GM19351 (cell line): ENCODE measurements at regions not wholly inside any gene's neighbourhood (a gene's known extent, or its start where the extent isn't known, plus 50 kb on each side); places are given as distances from the start of the nearest gene placed in this dataset.
"Not testable (repeated sequence)": the region's sequence is repeated elsewhere in the genome, so short reads cannot be mapped to it uniquely, and the experiment has no call there.

ENCODE experiments used
- ATAC-seq: cut with Tn5 transposase; IDR thresholded peaks from one replicate; pipeline ENCODE4 v1.9.1; 2021; ENCODE audit warnings: mild to moderate bottlenecking, moderate library complexity; ENCODE audit not compliant: unreplicated experiment

GRCh38 chr12:83642205-83642604 lies 955.5 kb downstream of the TMTC2 start:
- no peak for ATAC-seq

DNA sequence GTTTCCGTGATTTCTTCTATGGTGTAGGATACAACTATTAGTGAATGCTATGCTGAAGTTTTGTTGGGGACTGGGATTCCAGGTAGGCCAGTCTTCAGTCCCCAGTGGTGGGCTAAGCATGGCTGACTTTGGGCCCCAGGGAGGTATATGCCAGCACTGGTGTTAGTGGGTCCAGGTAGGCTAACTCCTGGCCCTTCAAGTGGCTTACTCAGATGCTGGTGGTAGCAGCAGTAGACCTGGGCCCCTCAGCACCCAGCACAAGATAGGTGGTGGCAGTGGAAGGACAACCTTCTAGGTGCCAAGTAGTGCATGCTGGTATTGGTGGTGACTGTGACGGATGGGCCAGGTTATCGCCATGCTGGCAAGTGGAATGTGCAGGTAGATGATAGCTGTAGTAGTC lies 955.1 kb downstream of the TMTC2 start:
- ATAC-seq = no peak

GRCh38 chr12:83634726-83635267 lies 948.1 kb downstream of the TMTC2 start:
- no peak for ATAC-seq

DNA sequence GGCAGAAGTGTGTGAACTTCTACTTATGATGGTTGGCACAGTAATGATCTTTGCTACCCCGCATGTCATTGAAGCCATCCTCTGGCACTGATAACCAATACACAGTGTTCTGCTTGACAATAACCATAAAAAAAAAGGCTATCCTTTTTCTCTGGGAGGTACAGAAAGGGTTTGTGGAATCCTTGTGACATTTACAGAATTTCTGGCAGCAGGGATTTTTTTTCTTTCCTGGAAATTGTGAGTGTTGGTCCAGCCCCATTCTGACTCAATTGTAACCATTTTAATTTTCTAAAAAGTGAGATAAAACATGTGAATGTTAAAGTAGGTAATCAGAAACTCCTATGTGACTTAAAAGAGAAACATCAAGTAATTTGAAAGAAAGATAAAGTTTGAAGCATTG lies 943.8 kb downstream of the TMTC2 start:
- ATAC-seq = no peak

GRCh38 chr12:83629931-83630330 lies 943.2 kb downstream of the TMTC2 start:
- no peak for ATAC-seq

- ATAC-seq = no peak
Measured at GRCh38 chr12:83622205-83622604, 935.5 kb downstream of the TMTC2 start.

DNA sequence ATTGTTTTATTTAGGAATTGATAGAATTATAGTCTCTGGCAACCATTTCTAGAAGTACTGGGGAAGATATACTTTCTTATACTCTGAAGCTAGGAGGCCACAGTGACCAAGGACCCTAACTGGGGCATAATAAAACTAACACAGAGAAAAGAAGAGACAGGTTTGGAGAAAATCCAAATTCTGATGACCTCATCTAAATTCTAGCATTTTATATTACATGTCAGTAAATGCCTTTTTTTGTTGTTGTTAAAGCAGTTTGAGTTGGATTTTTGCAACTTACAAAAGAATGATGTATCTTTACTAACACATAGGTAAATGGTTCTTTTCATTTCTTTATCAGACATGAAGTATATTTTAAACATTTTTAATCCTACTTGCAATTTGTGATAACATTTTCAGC lies 933.3 kb downstream of the TMTC2 start:
- no peak for ATAC-seq

GRCh38 chr12:83615152-83615551 lies 928.4 kb downstream of the TMTC2 start:
- no peak for ATAC-seq

DNA sequence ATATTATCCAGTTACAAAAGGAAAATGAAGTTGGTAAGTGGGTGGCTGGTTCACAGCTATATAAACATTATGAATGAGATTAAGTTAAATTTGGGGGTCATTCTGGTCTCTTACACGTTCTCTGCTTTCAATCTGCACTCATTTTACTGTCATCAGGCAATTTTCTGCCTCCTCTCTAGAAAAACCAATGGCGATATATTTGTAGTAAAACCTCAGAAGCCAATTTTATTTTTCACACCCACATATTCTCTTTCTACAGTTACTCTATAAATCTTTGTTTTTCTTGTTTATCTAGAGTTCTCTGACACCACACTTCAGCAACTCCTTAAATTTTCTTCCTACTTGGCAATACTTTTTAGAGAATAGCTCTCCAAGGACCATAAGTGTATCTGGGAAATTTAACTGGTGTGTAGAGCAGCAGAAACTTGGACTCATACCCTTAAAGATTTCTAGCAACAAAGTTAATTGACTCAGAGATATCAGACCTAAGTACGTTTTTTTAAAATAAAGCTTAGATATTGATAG lies 926.9 kb downstream of the TMTC2 start:
- ATAC-seq = no peak

DNA sequence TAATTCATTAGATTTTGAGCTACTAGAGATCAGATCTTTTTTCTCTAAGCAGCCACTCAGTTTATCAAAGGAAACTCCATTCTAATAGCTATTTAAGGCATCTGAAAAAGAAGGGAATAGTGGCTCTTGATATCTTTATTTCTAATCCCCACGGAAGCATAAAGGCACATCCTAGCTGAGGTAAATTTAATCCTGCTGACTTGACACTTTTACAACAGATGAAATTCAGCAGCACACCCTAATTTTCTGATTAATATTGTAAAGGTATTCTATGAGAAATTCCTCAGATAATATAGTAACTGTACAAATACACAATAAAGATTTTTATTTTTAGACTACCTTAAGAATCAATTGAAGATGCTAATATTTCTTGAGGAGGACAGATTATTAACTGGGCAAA lies 916.4 kb downstream of the TMTC2 start:
- ATAC-seq = no peak

GRCh38 chr12:83575326-83575725 lies 888.6 kb downstream of the TMTC2 start:
- no peak for ATAC-seq

DNA sequence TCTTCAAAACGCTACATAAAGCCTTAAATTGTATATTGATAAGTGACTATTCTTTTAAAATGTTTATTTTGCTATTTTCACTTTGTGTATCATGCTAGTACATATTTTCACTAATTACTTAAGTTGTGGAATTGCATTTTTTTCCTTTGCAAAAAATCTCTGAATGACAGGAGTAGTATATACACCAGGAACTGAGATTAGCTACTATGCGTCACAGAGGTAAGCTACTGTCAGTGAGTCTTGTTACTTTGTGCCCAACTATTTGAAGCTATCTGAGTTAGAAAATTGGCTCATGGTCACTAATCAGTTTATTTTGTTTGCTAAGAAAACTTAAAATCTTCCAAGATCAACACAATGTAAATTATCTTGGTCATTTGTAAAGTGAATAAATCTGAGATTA lies 887.4 kb downstream of the TMTC2 start:
- ATAC-seq = no peak

- ATAC-seq = no peak
Measured at GRCh38 chr12:83573671-83574070, 887.0 kb downstream of the TMTC2 start.

GRCh38 chr12:83559650-83560049 lies 872.9 kb downstream of the TMTC2 start:
- no peak for ATAC-seq

DNA sequence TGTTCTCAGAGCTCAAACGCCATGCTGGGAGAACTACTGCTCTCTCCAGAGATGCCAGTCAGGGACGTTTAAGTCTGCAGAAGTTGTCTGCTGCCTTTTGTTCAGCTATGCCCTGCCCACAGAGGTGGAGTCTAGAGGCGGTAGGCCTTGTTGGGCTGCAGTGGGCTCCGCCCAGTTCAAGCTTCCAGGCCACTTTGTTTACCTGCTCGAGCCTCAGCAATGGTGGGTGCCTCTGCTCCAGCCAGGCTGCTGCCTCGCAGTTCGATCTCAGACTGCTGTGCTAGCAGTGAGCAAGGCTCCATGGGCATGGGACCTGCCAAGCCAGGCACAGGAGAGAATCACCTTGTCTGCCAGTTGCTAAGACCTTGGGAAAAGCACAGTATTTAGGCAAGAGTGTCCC lies 869.3 kb downstream of the TMTC2 start:
- ATAC-seq = not testable (repeated sequence)

- ATAC-seq = no peak
Measured at GRCh38 chr12:83541446-83541845, 854.7 kb downstream of the TMTC2 start.

DNA sequence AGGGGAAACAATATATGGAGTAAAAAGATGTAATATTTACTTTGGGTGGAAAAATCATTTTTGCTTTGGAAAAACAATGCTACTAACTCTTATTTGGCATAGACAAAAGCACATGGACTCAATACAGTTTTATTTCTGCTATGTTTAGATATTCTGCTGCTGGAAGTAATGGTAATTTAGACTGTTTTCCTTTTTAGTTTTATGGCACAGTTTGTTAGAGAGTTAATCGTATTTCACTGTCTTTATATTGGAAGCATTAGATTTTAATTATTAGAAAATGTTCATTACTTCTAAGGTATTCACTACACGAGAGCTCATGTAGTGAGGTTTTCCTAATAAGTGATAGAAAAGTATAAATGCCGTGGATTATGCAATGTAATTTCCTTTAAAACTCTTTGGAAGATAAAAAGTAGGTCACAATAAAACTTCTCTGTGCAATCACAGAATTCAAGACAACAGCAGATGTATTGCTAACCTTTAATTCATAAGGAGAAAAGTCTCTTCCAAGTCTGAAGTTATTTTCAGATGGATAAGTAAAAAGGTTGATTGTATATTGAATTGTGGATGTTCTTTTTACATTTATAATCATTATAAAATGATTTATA lies 851.8 kb downstream of the TMTC2 start:
- ATAC-seq = no peak

GRCh38 chr12:83537428-83538053 lies 850.8 kb downstream of the TMTC2 start:
- no peak for ATAC-seq

- no peak for ATAC-seq
Measured at GRCh38 chr12:83536496-83536895, 849.8 kb downstream of the TMTC2 start.

GRCh38 chr12:83528571-83528970 lies 841.9 kb downstream of the TMTC2 start:
- no peak for ATAC-seq

GRCh38 chr12:83527810-83528209 lies 841.1 kb downstream of the TMTC2 start:
- no peak for ATAC-seq

DNA sequence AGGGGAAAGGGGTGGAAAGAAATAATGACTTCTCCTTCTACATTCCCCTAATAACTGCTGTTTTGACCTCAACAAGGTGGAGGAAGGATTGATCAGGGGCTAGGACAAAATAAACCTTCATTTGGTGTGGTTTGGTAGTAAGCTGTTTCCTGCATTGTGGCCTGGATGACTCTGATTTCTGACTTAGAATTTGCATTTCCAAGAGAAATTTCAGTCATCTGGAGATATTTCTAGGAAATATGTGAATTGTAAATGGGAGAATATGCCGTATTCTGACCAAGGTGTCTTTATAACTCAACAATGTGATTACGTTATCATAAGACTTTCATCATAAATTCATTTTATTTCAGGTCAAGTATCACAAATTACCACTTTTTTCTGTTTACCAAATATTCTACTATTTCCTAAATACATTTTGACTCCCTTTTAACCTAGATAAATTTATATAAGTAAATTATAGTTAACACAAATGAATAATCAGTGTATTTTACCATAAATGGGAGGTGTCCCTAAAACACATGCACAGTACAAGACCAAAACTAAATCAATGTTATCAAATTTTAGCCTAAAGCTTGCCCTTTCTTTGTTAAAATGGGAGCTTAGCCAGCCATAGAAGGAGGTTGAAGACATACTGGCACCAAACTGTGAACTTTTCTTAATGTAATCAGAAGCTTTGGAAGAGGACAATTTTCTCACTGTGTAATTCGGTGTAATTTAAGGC lies 828.8 kb downstream of the TMTC2 start:
- ATAC-seq = no peak
